ENCODE measurements at regions not wholly inside any gene's neighbourhood (a gene's known extent, or its start where the extent isn't known, plus 50 kb on each side); places are given as distances from the start of the nearest gene placed in this dataset.
A peak's percentile ranks its signal among the peaks of the same experiment; 100 is the strongest.

DNA sequence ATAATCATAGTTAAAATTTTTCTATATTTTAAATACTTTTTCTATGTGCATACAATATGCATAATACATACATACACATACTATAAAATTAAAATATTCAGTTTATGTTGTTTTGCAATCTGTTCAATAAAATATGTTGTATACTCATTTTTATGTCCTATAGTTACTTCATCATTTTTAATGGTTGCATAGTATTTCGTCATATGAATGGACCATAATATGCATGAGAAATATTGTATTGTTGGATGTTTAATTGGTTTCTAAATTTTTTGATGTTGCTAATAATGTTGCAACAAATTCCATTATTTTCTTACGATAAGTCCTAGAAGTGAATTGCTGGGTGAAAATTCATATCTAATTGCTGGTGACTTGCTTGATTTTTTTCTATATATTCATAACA is 211.5 kb upstream of the GCFC2 start:
- Mint-ChIP-seq H3K9me3 (ENCODE audit: unreplicated experiment) (peaks cover 9% of the 10 kb centered on the region), H3K27me3 (ENCODE audit: insufficient read depth, unreplicated experiment) (no peaks in the 10 kb centered on the region), H3K4me3 (ENCODE audit: unreplicated experiment) (no peak overlapping the region), H3K36me3 (ENCODE audit: insufficient read depth, unreplicated experiment) (no peaks in the 10 kb centered on the region), H3K27ac (ENCODE audit: low read depth, unreplicated experiment) (no peak overlapping the region), H3K4me1 (ENCODE audit: insufficient read depth, unreplicated experiment) (no peaks in the 10 kb centered on the region)
- CTCF ChIA-PET: no interaction called here
- TF ChIP-seq, protein P1, sequence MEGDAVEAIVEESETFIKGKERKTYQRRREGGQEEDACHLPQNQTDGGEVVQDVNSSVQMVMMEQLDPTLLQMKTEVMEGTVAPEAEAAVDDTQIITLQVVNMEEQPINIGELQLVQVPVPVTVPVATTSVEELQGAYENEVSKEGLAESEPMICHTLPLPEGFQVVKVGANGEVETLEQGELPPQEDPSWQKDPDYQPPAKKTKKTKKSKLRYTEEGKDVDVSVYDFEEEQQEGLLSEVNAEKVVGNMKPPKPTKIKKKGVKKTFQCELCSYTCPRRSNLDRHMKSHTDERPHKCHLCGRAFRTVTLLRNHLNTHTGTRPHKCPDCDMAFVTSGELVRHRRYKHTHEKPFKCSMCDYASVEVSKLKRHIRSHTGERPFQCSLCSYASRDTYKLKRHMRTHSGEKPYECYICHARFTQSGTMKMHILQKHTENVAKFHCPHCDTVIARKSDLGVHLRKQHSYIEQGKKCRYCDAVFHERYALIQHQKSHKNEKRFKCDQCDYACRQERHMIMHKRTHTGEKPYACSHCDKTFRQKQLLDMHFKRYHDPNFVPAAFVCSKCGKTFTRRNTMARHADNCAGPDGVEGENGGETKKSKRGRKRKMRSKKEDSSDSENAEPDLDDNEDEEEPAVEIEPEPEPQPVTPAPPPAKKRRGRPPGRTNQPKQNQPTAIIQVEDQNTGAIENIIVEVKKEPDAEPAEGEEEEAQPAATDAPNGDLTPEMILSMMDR (IDR thresholded peaks at IDR 0.05; ENCODE audit: unreplicated experiment): no peak
- no TSS peak for BruUV-seq (replicated peaks)
- POLR2A ChIA-PET: no interaction called here
- intact Hi-C loops (cut with micrococcal nuclease): no loop called here
- no peak for DNase-seq (ENCODE audit: unreplicated experiment)

DNA sequence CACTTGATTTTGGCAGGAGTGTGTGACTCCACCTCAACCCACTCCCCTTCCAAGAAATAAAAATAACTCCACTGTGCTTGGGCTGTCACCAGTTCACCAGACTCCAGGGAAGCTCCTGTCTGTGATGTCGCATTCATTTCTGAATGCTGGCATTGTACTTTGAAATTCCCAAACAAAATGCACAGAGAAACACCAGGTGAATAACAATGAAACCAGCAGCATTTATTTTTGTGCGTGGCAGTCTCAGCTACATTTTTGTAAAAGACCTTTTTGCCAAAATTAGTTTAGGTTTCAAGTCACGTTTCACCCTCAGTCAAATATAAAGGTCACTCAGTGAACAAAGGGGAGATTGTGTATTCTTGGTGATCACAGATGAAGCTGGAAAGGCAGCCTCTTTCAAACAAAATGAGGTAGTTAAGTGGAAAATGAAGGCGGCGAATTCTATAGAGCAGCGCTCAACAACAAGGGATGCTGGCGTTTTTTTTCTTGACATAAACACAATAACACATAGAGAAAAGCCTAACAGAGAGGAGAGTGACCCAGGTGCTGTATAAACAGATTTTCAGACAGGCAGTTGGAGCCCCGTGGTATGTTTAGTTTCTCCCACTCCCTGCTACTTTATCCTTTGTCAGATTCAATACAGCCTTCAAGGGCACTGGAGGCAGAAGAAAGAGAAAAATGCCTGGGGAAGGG is 210.3 kb upstream of the GCFC2 start:
- Mint-ChIP-seq H3K4me1 (ENCODE audit: insufficient read depth, unreplicated experiment) (no peaks in the 10 kb centered on the region), H3K36me3 (ENCODE audit: insufficient read depth, unreplicated experiment) (no peaks in the 10 kb centered on the region), H3K9me3 (ENCODE audit: unreplicated experiment) (peaks cover 9% of the 10 kb centered on the region), H3K27me3 (ENCODE audit: insufficient read depth, unreplicated experiment) (no peaks in the 10 kb centered on the region), H3K27ac (ENCODE audit: low read depth, unreplicated experiment) (no peak overlapping the region), H3K4me3 (ENCODE audit: unreplicated experiment) (no peak overlapping the region)
- BruUV-seq (replicated peaks): no TSS peak
- ChIA-PET POLR2A (no interaction called here), CTCF (no interaction called here)
- DNase-seq (ENCODE audit: unreplicated experiment): no peak
- intact Hi-C loops (cut with micrococcal nuclease): no loop called here
- TF ChIP-seq, protein P1 (IDR thresholded peaks at IDR 0.05; ENCODE audit: unreplicated experiment): no peak

GRCh38 chr2:75915851-75916634 is 205.3 kb upstream of the GCFC2 start:
- intact Hi-C loops (cut with micrococcal nuclease): no loop called here
- ChIA-PET CTCF (interaction anchor here (0.6 kb wide), 1 partner anchor 21 kb away, joined by 4 read pairs; no protein-coding TSS in a partner anchor), POLR2A (no interaction called here)
- BruUV-seq (replicated peaks): no TSS peak
- Mint-ChIP-seq H3K27ac (ENCODE audit: low read depth, unreplicated experiment) (no peak overlapping the region), H3K36me3 (ENCODE audit: insufficient read depth, unreplicated experiment) (no peaks in the 10 kb centered on the region), H3K4me3 (ENCODE audit: unreplicated experiment) (no peak overlapping the region), H3K9me3 (ENCODE audit: unreplicated experiment) (peaks cover 9% of the 10 kb centered on the region), H3K27me3 (ENCODE audit: insufficient read depth, unreplicated experiment) (no peaks in the 10 kb centered on the region), H3K4me1 (ENCODE audit: insufficient read depth, unreplicated experiment) (no peaks in the 10 kb centered on the region)
- DNase-seq (ENCODE audit: unreplicated experiment): no peak
- TF ChIP-seq, protein P1 (IDR thresholded peaks at IDR 0.05; ENCODE audit: unreplicated experiment): no peak

DNA sequence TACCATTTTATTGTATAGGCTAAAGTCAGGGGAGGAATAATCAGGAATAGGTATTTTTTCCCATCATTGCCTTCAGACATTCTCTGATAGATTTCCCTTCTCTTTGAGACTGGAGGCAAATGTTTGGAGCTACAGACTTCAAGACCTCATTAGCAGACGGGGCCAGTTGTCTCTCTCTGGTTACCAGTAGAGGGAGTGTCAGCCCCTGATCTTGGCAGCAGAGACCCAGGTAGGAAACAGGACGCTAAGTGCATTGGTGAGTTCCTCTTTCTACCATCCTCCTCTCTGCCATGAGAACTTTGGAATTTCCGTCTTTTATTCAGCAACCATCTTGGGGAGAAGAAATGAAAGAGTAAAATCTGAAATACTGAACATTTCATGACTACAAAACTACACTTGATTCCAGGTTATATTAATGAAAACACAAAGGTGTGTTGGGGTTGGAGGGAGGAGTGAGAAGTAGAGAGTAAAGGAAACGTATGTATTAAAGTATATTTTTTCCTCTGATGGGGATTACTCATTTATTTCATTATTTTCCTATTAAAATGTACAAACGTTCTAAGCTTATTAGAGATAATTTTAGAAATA is 186.2 kb upstream of the GCFC2 start:
- no peak overlapping the region for H3K27ac Mint-ChIP-seq (ENCODE audit: low read depth, unreplicated experiment)
- H3K27me3 Mint-ChIP-seq (ENCODE audit: insufficient read depth, unreplicated experiment): no peaks in the 10 kb centered on the region
- ChIA-PET CTCF (interaction anchor here (0.6 to 1.8 kb wide), 21 partner anchors 8 to 703 kb away, joined by 3 to 7 read pairs (median 3); no protein-coding TSS in a partner anchor), POLR2A (no interaction called here)
- H3K9me3 Mint-ChIP-seq (ENCODE audit: unreplicated experiment): no peaks in the 10 kb centered on the region
- peak; percentile 72 for DNase-seq (ENCODE audit: unreplicated experiment)
- TF ChIP-seq, protein P1 (IDR thresholded peaks at IDR 0.05; ENCODE audit: unreplicated experiment): peak; percentile 56
- no peaks in the 10 kb centered on the region for H3K36me3 Mint-ChIP-seq (ENCODE audit: insufficient read depth, unreplicated experiment)
- BruUV-seq (replicated peaks): no TSS peak
- H3K4me3 Mint-ChIP-seq (ENCODE audit: unreplicated experiment): no peak overlapping the region
- intact Hi-C loops (cut with micrococcal nuclease): loop anchor here (5.0 kb wide), 3 partner anchors 55 to 700 kb away; no protein-coding TSS in a partner anchor
- H3K4me1 Mint-ChIP-seq (ENCODE audit: insufficient read depth, unreplicated experiment): no peaks in the 10 kb centered on the region

All from MCF 10A (cell line).